Endothelial cell of umbilical vein (primary cell): ENCODE measurements at regions not wholly inside any gene's neighbourhood (a gene's known extent, or its start where the extent isn't known, plus 50 kb on each side); places are given as distances from the start of the nearest gene placed in this dataset.

Experiments used
- BruUV-seq: library from RNA; stranded (reverse); fragments of 400-500 nt; replicated peaks from 2 replicates; lab custom pipeline; 2021; lab: Mats Ljungman, UMichigan
- CTCF ChIA-PET: fragments of 300-600, 350-600 bp; sonication (Branson Sonifier 250); formaldehyde crosslinking; loops from one replicate; lab custom pipeline; 2021; ENCODE audit warnings: antibody characterized with exemption, inconsistent platforms; lab: Charles Lee
- POLR2A ChIA-PET: fragments of 300-600, 350-600 bp; sonication (Branson Sonifier 250); formaldehyde crosslinking; loops from one replicate; lab custom pipeline; 2021; ENCODE audit warnings: antibody characterized with exemption, inconsistent platforms; lab: Charles Lee
- DNase-seq: peaks from one replicate; pipeline ENCODE4 v3.0.0-alpha.2; 2011; ENCODE audit warnings: low read depth, low spot score
- FAIRE-seq: peaks from 2 replicates; lab custom pipeline; 2011; peaks lifted over from hg19 to GRCh38; lab: Jason Lieb, UNC
- H2AFZ ChIP-seq: 2 replicates; pipeline ENCODE4 v1.6.0; 2012; ENCODE audit warnings: low read depth, low read length, control low read depth, inconsistent platforms
- H3K27ac ChIP-seq: 2 replicates; pipeline ENCODE4 v1.5.1; 2011; ENCODE audit warnings: low read depth, mild to moderate bottlenecking, control low read depth, low read length, moderate library complexity; ENCODE audit not compliant: insufficient read depth
- H3K27me3 ChIP-seq, 2 experiments: 2 replicates each; pipeline versions ENCODE4 v1.6.0 to v1.6.1; 2011; ENCODE audit warnings: low read length in 2 of 2, mixed read lengths in 1 of 2; ENCODE audit not compliant: control insufficient read depth in 2 of 2, insufficient read depth in 2 of 2
- H3K36me3 ChIP-seq, 2 experiments: 2 replicates in 1 of 2; 3 replicates in 1 of 2; pipeline ENCODE4 v1.5.1; 2011; ENCODE audit warnings: low read length in 2 of 2, mild to moderate bottlenecking in 1 of 2, moderate library complexity in 1 of 2; ENCODE audit not compliant: control insufficient read depth in 2 of 2, insufficient read depth in 2 of 2; ENCODE audit errors: extremely low read depth in 1 of 2
- H3K4me1 ChIP-seq: 3 replicates; pipeline ENCODE4 v1.5.1; 2011; ENCODE audit warnings: mild to moderate bottlenecking, low read length; ENCODE audit not compliant: control insufficient read depth, insufficient read depth; ENCODE audit errors: extremely low read depth
- H3K4me2 ChIP-seq: 2 replicates; pipeline ENCODE4 v1.6.1; 2011; ENCODE audit warnings: low read length, control low read depth, mixed read lengths; ENCODE audit not compliant: insufficient read depth
- H3K4me3 ChIP-seq, 3 experiments: fragments of 200-600 bp in 1 of 3; sonication (generic), shearing (Covaris generic) in 1 of 3; replicated peaks in 1 of 3; 2 replicates each; pipeline ENCODE4 v1.5.1; 2011 to 2016; ENCODE audit warnings: control low read depth in 3 of 3, low read length in 3 of 3, mild to moderate bottlenecking in 2 of 3, inconsistent platforms in 1 of 3, low read depth in 1 of 3, moderate library complexity in 1 of 3; ENCODE audit not compliant: insufficient read depth in 1 of 3
- H3K79me2 ChIP-seq: 2 replicates; pipeline ENCODE4 v1.6.0; 2012; ENCODE audit warnings: low read length, inconsistent platforms; ENCODE audit not compliant: control insufficient read depth, insufficient read depth
- H3K9ac ChIP-seq: replicated peaks from 2 replicates; pipeline ENCODE3; 2011; ENCODE audit warnings: low read length, control low read depth; ENCODE audit not compliant: insufficient read depth; ENCODE audit errors: extremely low read depth
- H3K9me1 ChIP-seq: replicated peaks from 3 replicates; pipeline ENCODE4 v1.6.0; 2011; ENCODE audit warnings: mild to moderate bottlenecking, low read length; ENCODE audit not compliant: control insufficient read depth, insufficient read depth; ENCODE audit errors: extremely low read depth
- H3K9me3 ChIP-seq: replicated peaks from 2 replicates; pipeline ENCODE4 v1.5.1; 2012; ENCODE audit warnings: low read length, inconsistent platforms; ENCODE audit not compliant: control insufficient read depth, insufficient read depth
- H4K20me1 ChIP-seq: replicated peaks from 2 replicates; pipeline ENCODE3; 2011; ENCODE audit warnings: mild to moderate bottlenecking, low read length; ENCODE audit not compliant: control insufficient read depth, insufficient read depth; ENCODE audit errors: extremely low read depth
- EZH2 ChIP-seq: IDR thresholded peaks from 2 replicates; pipeline ENCODE4 v1.6.1; 2012; ENCODE audit warnings: borderline replicate concordance, low read depth, mild to moderate bottlenecking, moderate library complexity, low read length, inconsistent platforms; ENCODE audit not compliant: severe bottlenecking
- FOS ChIP-seq: IDR thresholded peaks from 2 replicates; pipeline ENCODE4 v1.6.1; 2011; ENCODE audit warnings: mild to moderate bottlenecking, low read length, moderate library complexity, borderline replicate concordance; ENCODE audit not compliant: insufficient read depth
- GATA2 ChIP-seq: IDR thresholded peaks from 2 replicates; pipeline ENCODE4 v1.7.0; 2011; ENCODE audit warnings: low read depth, mild to moderate bottlenecking, moderate library complexity, mixed read lengths, low read length; ENCODE audit not compliant: insufficient read length, insufficient read depth
- JUN ChIP-seq: IDR thresholded peaks from 2 replicates; pipeline ENCODE4 v1.6.1; 2011; ENCODE audit warnings: borderline replicate concordance, low read depth; ENCODE audit not compliant: insufficient read length, insufficient read depth
- MYC ChIP-seq: IDR thresholded peaks from one replicate; pipeline ENCODE4 v1.6.1; 2011; ENCODE audit warnings: mild to moderate bottlenecking, low read depth, low read length
- POLR2A ChIP-seq: IDR thresholded peaks from 2 replicates; pipeline ENCODE4 v1.6.1; 2012; ENCODE audit warnings: low read depth, mild to moderate bottlenecking, control low read depth, low read length
- POLR2AphosphoS5 ChIP-seq: IDR thresholded peaks from 2 replicates; pipeline ENCODE4 v1.6.1; 2012; ENCODE audit warnings: low read depth, mild to moderate bottlenecking, control low read depth, low read length, moderate library complexity; ENCODE audit not compliant: insufficient read depth
- dilution Hi-C: fragments of 300-500 bp; cut with MboI; formaldehyde crosslinking; loops from one replicate; pipeline ENCODE4 v1.15.0; 2019; ENCODE audit warnings: low sequenced_read_pairs; ENCODE audit not compliant: extremely low pct_ligation_motif_present
- intact Hi-C: fragments of 100-400 bp; cut with micrococcal nuclease; formaldehyde crosslinking; loops from one replicate; pipeline ENCODE4 v1.10.0; 2022
- TF ChIP-seq, protein P1 (sequence below), 2 donors: IDR thresholded peaks; 1 replicate in 1 of 2; 2 replicates in 1 of 2; pipeline ENCODE4 v1.5.1; 2011; ENCODE audit warnings: low read length in 2 of 2, mild to moderate bottlenecking in 2 of 2, moderate library complexity in 2 of 2, control low read depth in 1 of 2, inconsistent platforms in 1 of 2, low read depth in 1 of 2; ENCODE audit not compliant: insufficient read depth in 1 of 2; ENCODE audit errors: extremely low read depth in 1 of 2
- TF ChIP-seq, protein P2 (sequence below): IDR thresholded peaks from 2 replicates; pipeline ENCODE4 v1.6.1; 2011; ENCODE audit not compliant: insufficient read depth, insufficient read length

DNA sequence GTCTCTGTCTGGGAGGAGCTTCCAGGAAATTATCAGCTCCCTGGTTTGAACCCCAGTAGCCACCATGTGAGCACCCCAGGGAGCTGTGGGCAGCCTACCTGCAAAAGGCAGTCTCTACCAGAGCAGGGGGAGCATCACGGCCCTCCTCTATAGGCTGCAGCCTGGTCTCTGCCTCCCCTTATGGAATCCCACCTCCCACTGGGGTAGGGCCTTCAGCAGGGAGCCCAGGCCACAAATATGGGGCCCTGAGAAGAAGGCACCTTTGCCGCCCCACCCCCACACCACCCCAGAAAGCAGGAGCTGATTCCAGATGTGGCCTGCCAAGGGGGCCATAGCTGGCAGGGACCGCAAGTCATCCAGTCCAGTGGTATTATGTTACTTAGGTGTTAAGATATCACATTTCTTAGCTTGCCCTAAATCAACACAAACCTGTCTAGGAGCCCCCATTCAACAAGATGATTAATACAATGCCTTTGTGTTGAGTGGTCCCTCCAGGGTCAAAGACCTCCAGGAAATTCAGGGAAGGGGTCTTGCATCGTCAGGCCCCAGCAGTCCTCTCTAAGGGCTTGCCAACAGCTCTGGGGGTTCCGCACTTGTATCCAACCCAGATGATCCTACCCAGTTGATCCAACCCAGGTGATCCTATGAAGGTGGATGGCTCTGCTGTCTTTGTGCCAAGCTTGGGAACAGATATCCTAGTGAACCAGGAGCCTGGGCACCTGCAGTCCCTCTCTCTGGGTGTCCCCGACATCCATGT lies 114.9 kb downstream of the OAT start:
- intact Hi-C loops (no loop called here), dilution Hi-C loops (no loop called here)
- Histone ChIP-seq H2AFZ (no peak overlapping the region), H3K27me3 (no peaks in the 10 kb centered on the region), H3K79me2 (no peaks in the 10 kb centered on the region), H3K9ac (no peak overlapping the region), H3K27ac (no peak overlapping the region), H3K9me1 (no peaks in the 10 kb centered on the region), H3K4me2 (no peak overlapping the region), H3K4me1 (no peaks in the 10 kb centered on the region), H3K36me3 (no peaks in the 10 kb centered on the region), H3K9me3 (no peaks in the 10 kb centered on the region), H3K4me3 (no peak overlapping the region), H4K20me1 (no peaks in the 10 kb centered on the region)
- DNase-seq (no peak), FAIRE-seq (no peak)
- ChIA-PET CTCF (no interaction called here), POLR2A (no interaction called here)
- TF ChIP-seq POLR2AphosphoS5 (no peak), GATA2 (no peak), MYC (no peak), POLR2A (no peak), FOS (no peak), JUN (no peak), EZH2 (no peak)
- TF ChIP-seq, protein P1, sequence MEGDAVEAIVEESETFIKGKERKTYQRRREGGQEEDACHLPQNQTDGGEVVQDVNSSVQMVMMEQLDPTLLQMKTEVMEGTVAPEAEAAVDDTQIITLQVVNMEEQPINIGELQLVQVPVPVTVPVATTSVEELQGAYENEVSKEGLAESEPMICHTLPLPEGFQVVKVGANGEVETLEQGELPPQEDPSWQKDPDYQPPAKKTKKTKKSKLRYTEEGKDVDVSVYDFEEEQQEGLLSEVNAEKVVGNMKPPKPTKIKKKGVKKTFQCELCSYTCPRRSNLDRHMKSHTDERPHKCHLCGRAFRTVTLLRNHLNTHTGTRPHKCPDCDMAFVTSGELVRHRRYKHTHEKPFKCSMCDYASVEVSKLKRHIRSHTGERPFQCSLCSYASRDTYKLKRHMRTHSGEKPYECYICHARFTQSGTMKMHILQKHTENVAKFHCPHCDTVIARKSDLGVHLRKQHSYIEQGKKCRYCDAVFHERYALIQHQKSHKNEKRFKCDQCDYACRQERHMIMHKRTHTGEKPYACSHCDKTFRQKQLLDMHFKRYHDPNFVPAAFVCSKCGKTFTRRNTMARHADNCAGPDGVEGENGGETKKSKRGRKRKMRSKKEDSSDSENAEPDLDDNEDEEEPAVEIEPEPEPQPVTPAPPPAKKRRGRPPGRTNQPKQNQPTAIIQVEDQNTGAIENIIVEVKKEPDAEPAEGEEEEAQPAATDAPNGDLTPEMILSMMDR (IDR thresholded peaks at IDR 0.05; ENCODE audit: extremely low read depth in 1 of 2, insufficient read depth in 1 of 2, low read depth in 1 of 2, low read length in 2 of 2), result no peak
- TF ChIP-seq, protein P2, sequence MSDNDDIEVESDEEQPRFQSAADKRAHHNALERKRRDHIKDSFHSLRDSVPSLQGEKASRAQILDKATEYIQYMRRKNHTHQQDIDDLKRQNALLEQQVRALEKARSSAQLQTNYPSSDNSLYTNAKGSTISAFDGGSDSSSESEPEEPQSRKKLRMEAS, result no peak
- no TSS peak for BruUV-seq
